CD4-positive, alpha-beta T cell treated with Interferon gamma for 1 hour (primary cell): ENCODE measurements at regions not wholly inside any gene's neighbourhood (a gene's known extent, or its start where the extent isn't known, plus 50 kb on each side); places are given as distances from the start of the nearest gene placed in this dataset.

ENCODE experiments used
- DNase-seq: peaks from one replicate; pipeline ENCODE4 v3.0.0-alpha.2; 2020

DNA sequence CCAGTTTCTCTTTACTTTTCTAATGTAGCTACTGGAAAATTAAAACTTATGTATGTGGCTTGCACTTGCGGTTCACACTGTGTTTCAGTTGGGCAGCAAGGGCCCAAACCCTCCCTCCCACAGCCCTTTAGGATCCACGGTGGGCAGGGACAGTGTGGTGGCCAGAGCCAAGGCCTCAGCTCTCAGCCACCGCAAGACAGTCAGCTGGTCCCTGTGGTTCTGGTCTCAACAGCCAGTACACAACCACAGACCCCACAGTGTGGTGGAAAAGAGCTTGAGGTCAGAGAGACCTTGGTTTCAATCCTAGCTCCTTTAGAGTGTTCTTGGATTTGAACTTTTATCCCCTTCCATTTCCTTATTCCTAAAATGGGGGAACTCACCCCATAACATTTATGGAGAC, 153.0 kb upstream of the SMIM23 start:
- DNase-seq: no peak

DNA sequence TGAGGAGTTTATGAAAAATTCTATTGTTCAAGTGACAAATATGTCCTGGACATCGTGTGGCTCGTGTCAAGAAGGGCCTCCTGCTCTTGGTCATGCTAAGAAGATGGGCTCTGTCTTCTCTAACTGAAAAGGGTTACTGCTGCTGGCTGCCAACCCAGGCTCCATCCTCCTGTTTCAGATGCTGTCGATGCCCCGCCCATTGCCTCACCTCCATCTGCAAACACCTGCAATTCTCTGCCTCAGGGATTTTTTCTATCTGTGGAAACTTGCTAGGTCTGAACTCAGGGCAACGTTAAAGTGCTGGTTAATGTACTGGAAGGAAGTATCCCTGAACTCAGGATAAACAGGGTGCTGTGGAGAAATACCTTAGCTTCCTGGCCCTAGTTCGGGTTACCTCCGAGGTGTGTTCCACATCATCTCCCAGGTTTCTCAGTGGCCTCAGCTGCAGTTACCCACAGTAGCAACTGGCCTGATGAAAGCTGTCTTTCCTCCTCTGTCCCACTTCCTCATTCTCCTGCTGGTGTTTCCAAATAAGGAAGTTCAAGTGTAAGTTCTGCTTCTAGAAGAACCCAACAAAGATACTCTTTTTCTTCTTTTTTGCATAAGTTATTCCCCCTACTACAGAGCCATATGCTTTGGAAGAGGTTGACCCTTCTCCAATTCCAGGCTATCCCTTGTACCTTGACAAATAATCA, 151.7 kb upstream of the SMIM23 start:
- DNase-seq: no peak

GRCh38 chr5:171634511-171634910, 151.1 kb upstream of the SMIM23 start:
- DNase-seq: no peak

DNA sequence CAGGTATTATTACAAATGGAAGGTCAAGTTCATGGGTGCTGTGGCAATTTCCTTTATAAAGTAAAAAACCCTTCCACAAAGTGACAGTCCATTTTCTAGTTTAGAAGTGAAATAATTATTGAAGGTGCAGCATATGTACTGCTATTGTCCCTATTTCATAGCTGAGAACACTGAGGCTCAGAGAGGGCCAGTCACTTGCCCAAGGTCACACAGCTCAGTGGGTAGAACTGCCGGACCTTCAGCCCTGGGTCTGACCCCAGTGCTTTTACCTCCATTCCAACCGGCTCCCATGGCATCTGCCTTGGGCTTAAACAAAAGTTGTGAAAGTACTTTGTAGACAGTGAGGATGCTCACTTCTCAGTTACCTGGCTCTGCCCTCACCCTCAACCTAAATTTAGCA, 150.6 kb upstream of the SMIM23 start:
- no peak for DNase-seq

- DNase-seq: no peak
These were observed 149.9 kb upstream of the SMIM23 start for GRCh38 chr5:171635561-171636245.

GRCh38 chr5:171637811-171638210, 147.8 kb upstream of the SMIM23 start:
- no peak for DNase-seq

DNA sequence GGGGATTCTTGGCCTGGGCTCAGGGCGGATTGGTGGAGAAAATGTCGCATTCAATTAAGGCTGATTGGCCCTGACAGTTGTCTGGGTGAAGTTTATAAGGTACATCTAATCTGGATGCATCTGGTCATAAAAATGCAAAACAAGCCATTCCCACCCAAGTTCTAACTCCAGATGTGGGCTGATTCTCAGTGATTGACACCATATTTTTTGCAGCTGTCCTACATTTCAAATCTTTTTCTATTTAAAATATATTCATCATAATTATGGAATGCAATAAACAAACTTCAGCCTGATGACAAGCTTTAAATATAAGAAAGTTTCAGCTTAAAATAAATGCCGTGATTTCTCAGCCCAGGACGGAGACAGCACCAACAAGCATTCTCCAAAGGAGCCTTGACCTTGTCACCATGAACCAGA, 146.4 kb upstream of the SMIM23 start:
- DNase-seq: no peak

- no peak for DNase-seq
These were observed 145.7 kb upstream of the SMIM23 start for GRCh38 chr5:171639966-171640365.

DNA sequence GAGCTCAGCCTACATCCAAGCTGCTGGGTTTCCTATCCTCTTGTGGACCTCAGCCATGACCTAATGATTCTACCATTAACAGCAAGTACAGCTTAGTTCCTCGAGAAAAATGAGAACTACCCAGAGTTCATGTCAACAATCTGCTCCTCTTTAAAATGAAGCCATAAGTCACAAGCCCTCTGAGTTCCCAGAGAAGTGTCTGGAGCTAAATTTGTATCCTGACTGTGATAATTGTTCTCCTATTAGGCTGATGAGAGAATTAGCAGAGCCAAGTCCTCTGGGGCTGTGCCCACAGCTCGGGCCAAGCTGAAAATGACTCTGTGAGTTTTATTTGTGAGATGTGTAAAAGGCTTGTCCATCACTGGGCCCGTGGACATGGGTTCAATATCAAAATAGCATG, 145.1 kb upstream of the SMIM23 start:
- no peak for DNase-seq

DNA sequence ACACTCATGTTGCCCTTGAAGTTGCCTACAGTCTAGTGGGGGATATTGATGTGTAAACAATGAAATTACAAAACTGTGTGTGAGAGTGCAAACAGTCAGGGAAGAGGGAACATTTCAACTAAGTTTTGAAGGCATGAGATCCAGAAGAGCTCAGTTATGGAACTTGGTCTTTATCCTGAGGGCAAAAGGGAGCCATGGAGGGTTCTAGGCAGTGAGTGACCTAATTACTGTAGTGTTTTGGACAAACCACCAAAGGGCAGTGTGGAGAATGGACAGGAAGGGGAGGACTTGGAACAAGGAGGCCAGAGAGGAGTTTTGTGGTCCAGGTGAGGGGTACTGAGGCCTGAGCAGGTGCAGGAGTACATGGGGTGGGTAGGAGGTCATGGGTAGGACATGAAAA, 143.7 kb upstream of the SMIM23 start:
- DNase-seq: no peak

- no peak for DNase-seq
These were observed 142.7 kb upstream of the SMIM23 start for GRCh38 chr5:171642894-171643293.

- no peak for DNase-seq
These were observed 141.1 kb upstream of the SMIM23 start for GRCh38 chr5:171644536-171644935.

DNA sequence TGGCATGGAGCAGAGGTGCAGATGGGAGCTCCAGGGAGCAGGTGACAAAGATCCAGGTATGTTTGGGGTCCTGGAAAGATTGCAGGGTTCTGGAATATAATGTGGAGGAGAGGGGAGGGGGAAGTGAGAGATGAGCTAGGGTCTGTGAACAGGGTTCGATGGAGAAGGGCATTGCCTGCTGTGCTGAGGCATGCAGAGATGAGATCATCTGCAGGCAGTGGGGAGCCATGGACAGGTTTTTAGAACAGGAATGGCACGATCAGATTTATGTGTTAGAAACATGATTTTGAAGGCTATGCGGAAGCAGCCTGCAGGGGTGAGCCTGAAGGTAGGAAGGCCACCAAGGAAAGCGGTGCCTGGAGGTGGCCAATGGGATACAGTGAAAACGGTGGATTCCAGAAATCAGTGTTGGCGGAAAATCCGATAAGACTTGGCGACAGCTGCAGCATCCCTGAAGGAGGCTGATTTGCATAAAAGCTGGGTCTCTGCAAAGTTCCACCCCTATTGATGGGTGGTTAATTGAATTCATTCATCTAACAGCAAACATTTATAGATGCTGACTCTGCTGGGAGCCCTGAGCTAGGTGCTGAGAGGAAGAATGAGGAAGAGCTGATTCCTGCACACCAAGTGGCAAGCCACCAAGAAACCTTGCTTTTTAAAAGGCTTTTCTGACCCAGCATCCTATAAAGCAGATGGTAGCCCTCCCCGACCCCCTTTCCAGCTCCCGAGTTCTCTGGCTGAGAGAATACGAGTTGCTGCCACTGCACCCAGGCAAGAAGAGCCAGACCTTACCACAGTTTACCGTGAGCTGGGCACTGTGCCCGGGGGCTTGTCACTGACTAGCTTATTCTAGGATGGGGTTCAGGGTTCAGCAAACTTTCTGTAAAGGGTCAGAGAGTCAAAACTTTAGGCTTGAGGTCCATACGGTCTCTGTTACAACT, 139.2 kb upstream of the SMIM23 start:
- DNase-seq: no peak

GRCh38 chr5:171647043-171647903, 138.3 kb upstream of the SMIM23 start:
- DNase-seq: no peak

DNA sequence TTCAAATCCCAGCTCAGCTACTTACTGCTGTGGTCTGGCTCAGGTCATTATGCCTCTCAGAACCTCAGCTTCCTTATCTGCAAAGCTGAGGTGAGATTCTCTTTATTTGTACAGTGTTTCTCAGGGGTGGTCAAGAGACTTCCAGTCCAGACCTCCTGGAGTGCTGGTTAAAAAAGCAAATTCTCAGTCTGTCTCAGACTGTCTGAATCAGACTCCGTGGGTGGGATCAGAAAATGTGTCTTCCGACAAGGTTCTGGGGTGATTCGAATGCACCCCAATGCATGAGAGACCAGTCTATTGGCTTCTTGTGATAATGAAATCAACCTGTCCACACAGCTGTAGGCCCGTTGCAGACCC, 137.7 kb upstream of the SMIM23 start:
- no peak for DNase-seq

GRCh38 chr5:171648279-171649074, 137.1 kb upstream of the SMIM23 start:
- no peak for DNase-seq

- DNase-seq: no peak
These were observed 136.6 kb upstream of the SMIM23 start for GRCh38 chr5:171649075-171649401.

DNA sequence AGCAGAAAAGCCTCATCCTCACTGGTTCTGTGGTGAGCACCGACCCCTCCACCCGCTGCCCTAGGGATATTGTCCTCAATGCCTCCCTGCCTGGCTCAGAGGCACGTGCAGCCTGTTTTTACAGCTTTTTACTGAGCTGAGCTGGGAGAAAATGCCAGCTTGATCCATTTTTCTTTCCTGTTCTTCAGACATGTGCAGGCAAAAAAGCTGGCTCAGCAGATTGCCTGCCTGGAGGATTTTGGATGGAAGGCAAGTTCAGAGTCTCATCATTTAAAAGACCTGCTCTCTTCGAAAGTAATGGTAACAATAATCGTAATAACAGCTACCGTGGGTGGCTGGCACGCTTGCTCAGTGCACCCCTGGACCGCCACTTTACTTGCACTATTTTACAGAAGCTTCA, 135.0 kb upstream of the SMIM23 start:
- no peak for DNase-seq

- no peak for DNase-seq
These were observed 134.5 kb upstream of the SMIM23 start for GRCh38 chr5:171651102-171651501.

- DNase-seq: no peak
These were observed 130.7 kb upstream of the SMIM23 start for GRCh38 chr5:171654881-171655280.

DNA sequence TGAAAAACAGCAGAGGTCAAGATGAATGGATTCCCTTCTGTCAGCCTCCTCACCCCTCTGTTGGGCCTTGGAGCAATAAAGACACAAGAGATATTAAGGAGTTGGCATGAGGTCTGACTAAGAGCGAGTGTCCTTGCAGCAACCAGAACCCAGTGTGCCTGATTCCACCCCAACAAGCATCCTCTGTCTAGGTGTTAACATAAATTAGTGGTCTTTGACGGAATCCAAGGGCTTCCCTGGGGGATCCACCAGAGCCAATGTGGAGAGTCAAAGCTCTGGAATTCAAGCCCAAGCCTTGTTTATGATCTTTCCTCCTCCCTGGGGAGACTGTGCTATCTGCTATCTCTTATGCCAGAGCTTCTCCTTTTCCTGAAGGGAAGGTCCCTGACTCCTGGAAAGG, 128.1 kb upstream of the SMIM23 start:
- no peak for DNase-seq

GRCh38 chr5:171659896-171660295, 125.7 kb upstream of the SMIM23 start:
- no peak for DNase-seq
